ENCODE measurements at regions not wholly inside any gene's neighbourhood (a gene's known extent, or its start where the extent isn't known, plus 50 kb on each side); places are given as distances from the start of the nearest gene placed in this dataset.

- no peaks in the 10 kb centered on the region for H3K9me3 ChIP-seq (ENCODE audit: control insufficient read depth, low read depth, low read length)
- no peak for DNase-seq
- no peak overlapping the region for H3K4me3 ChIP-seq (ENCODE audit: low read length)
- H3K27ac ChIP-seq (ENCODE audit: low read length), result no peak overlapping the region
- H3K36me3 ChIP-seq (ENCODE audit: control insufficient read depth, insufficient read depth, low read length), result no peaks in the 10 kb centered on the region
- H3K4me1 ChIP-seq (ENCODE audit: control insufficient read depth, insufficient read depth, low read length), result no peaks in the 10 kb centered on the region
- 100% methylated on average over 1 of the region's 1 CpG for WGBS (ENCODE audit: insufficient coverage, low lambda C conversion rate)
- no peaks in the 10 kb centered on the region for H3K27me3 ChIP-seq (ENCODE audit: control insufficient read depth, insufficient read depth, low read length)
These were observed 1025.1 kb downstream of the GRM8 start for GRCh38 chr7:126227643-126228042.

- Histone ChIP-seq H3K4me3 (ENCODE audit: low read length) (no peak overlapping the region), H3K27ac (ENCODE audit: low read length) (no peak overlapping the region), H3K9me3 (ENCODE audit: control insufficient read depth, low read depth, low read length) (no peaks in the 10 kb centered on the region), H3K4me1 (ENCODE audit: control insufficient read depth, insufficient read depth, low read length) (no peaks in the 10 kb centered on the region), H3K36me3 (ENCODE audit: control insufficient read depth, insufficient read depth, low read length) (no peaks in the 10 kb centered on the region), H3K27me3 (ENCODE audit: control insufficient read depth, insufficient read depth, low read length) (no peaks in the 10 kb centered on the region)
- no peak for DNase-seq
These were observed 1025.7 kb downstream of the GRM8 start for GRCh38 chr7:126227055-126227454.

- Histone ChIP-seq H3K4me1 (ENCODE audit: control insufficient read depth, insufficient read depth, low read length) (no peaks in the 10 kb centered on the region), H3K27ac (ENCODE audit: low read length) (no peak overlapping the region), H3K4me3 (ENCODE audit: low read length) (no peak overlapping the region), H3K36me3 (ENCODE audit: control insufficient read depth, insufficient read depth, low read length) (no peaks in the 10 kb centered on the region), H3K27me3 (ENCODE audit: control insufficient read depth, insufficient read depth, low read length) (no peaks in the 10 kb centered on the region), H3K9me3 (ENCODE audit: control insufficient read depth, low read depth, low read length) (no peaks in the 10 kb centered on the region)
- WGBS (ENCODE audit: insufficient coverage, low lambda C conversion rate), result no CpG with 5 or more reads among the region's 3 CpGs
- DNase-seq, result no peak
These were observed 1029.0 kb downstream of the GRM8 start for GRCh38 chr7:126223729-126224128.

GRCh38 chr7:126222782-126223181, 1030.0 kb downstream of the GRM8 start:
- H3K4me3 ChIP-seq (ENCODE audit: low read length), result no peak overlapping the region
- no peaks in the 10 kb centered on the region for H3K9me3 ChIP-seq (ENCODE audit: control insufficient read depth, low read depth, low read length)
- no peaks in the 10 kb centered on the region for H3K4me1 ChIP-seq (ENCODE audit: control insufficient read depth, insufficient read depth, low read length)
- DNase-seq, result no peak
- no CpG with 5 or more reads among the region's 3 CpGs for WGBS (ENCODE audit: insufficient coverage, low lambda C conversion rate)
- no peak overlapping the region for H3K27ac ChIP-seq (ENCODE audit: low read length)
- no peaks in the 10 kb centered on the region for H3K27me3 ChIP-seq (ENCODE audit: control insufficient read depth, insufficient read depth, low read length)
- H3K36me3 ChIP-seq (ENCODE audit: control insufficient read depth, insufficient read depth, low read length), result no peaks in the 10 kb centered on the region

- peaks cover 3% of the 10 kb centered on the region for H3K9me3 ChIP-seq (ENCODE audit: control insufficient read depth, low read depth, low read length)
- H3K27ac ChIP-seq (ENCODE audit: low read length), result no peak overlapping the region
- no peaks in the 10 kb centered on the region for H3K36me3 ChIP-seq (ENCODE audit: control insufficient read depth, insufficient read depth, low read length)
- H3K4me3 ChIP-seq (ENCODE audit: low read length), result no peak overlapping the region
- WGBS (ENCODE audit: insufficient coverage, low lambda C conversion rate), result 100% methylated on average over 1 of the region's 2 CpGs
- no peaks in the 10 kb centered on the region for H3K4me1 ChIP-seq (ENCODE audit: control insufficient read depth, insufficient read depth, low read length)
- DNase-seq, result no peak
- H3K27me3 ChIP-seq (ENCODE audit: control insufficient read depth, insufficient read depth, low read length), result no peaks in the 10 kb centered on the region
These were observed 1037.0 kb downstream of the GRM8 start for GRCh38 chr7:126215785-126216184.

GRCh38 chr7:126213876-126214275, 1038.9 kb downstream of the GRM8 start:
- 100% methylated on average over 1 of the region's 1 CpG for WGBS (ENCODE audit: insufficient coverage, low lambda C conversion rate)
- Histone ChIP-seq H3K9me3 (ENCODE audit: control insufficient read depth, low read depth, low read length) (peaks cover 3% of the 10 kb centered on the region), H3K36me3 (ENCODE audit: control insufficient read depth, insufficient read depth, low read length) (no peaks in the 10 kb centered on the region), H3K4me1 (ENCODE audit: control insufficient read depth, insufficient read depth, low read length) (no peaks in the 10 kb centered on the region), H3K4me3 (ENCODE audit: low read length) (no peak overlapping the region), H3K27me3 (ENCODE audit: control insufficient read depth, insufficient read depth, low read length) (no peaks in the 10 kb centered on the region), H3K27ac (ENCODE audit: low read length) (no peak overlapping the region)
- DNase-seq, result no peak

- DNase-seq, result no peak
- H3K9me3 ChIP-seq (ENCODE audit: control insufficient read depth, low read depth, low read length), result no peaks in the 10 kb centered on the region
- no peak overlapping the region for H3K4me3 ChIP-seq (ENCODE audit: low read length)
- H3K36me3 ChIP-seq (ENCODE audit: control insufficient read depth, insufficient read depth, low read length), result no peaks in the 10 kb centered on the region
- H3K27me3 ChIP-seq (ENCODE audit: control insufficient read depth, insufficient read depth, low read length), result no peaks in the 10 kb centered on the region
- H3K4me1 ChIP-seq (ENCODE audit: control insufficient read depth, insufficient read depth, low read length), result no peaks in the 10 kb centered on the region
- H3K27ac ChIP-seq (ENCODE audit: low read length), result no peak overlapping the region
These were observed 1040.9 kb downstream of the GRM8 start for GRCh38 chr7:126211875-126212274.

GRCh38 chr7:126210707-126211106, 1042.0 kb downstream of the GRM8 start:
- Histone ChIP-seq H3K27me3 (ENCODE audit: control insufficient read depth, insufficient read depth, low read length) (no peaks in the 10 kb centered on the region), H3K4me3 (ENCODE audit: low read length) (no peak overlapping the region), H3K36me3 (ENCODE audit: control insufficient read depth, insufficient read depth, low read length) (no peaks in the 10 kb centered on the region), H3K4me1 (ENCODE audit: control insufficient read depth, insufficient read depth, low read length) (no peaks in the 10 kb centered on the region), H3K9me3 (ENCODE audit: control insufficient read depth, low read depth, low read length) (no peaks in the 10 kb centered on the region), H3K27ac (ENCODE audit: low read length) (no peak overlapping the region)
- no peak for DNase-seq

- Histone ChIP-seq H3K27me3 (ENCODE audit: control insufficient read depth, insufficient read depth, low read length) (no peaks in the 10 kb centered on the region), H3K27ac (ENCODE audit: low read length) (no peak overlapping the region), H3K36me3 (ENCODE audit: control insufficient read depth, insufficient read depth, low read length) (no peaks in the 10 kb centered on the region), H3K9me3 (ENCODE audit: control insufficient read depth, low read depth, low read length) (no peaks in the 10 kb centered on the region), H3K4me1 (ENCODE audit: control insufficient read depth, insufficient read depth, low read length) (no peaks in the 10 kb centered on the region), H3K4me3 (ENCODE audit: low read length) (no peak overlapping the region)
- WGBS (ENCODE audit: insufficient coverage, low lambda C conversion rate), result 56% methylated on average over 1 of the region's 1 CpG
- no peak for DNase-seq
These were observed 1049.6 kb downstream of the GRM8 start for GRCh38 chr7:126203185-126203584.

- WGBS (ENCODE audit: insufficient coverage, low lambda C conversion rate), result no CpG with 5 or more reads among the region's 1 CpG
- Histone ChIP-seq H3K27me3 (ENCODE audit: control insufficient read depth, insufficient read depth, low read length) (no peaks in the 10 kb centered on the region), H3K4me3 (ENCODE audit: low read length) (no peak overlapping the region), H3K4me1 (ENCODE audit: control insufficient read depth, insufficient read depth, low read length) (no peaks in the 10 kb centered on the region), H3K9me3 (ENCODE audit: control insufficient read depth, low read depth, low read length) (no peaks in the 10 kb centered on the region), H3K36me3 (ENCODE audit: control insufficient read depth, insufficient read depth, low read length) (no peaks in the 10 kb centered on the region), H3K27ac (ENCODE audit: low read length) (no peak overlapping the region)
- no peak for DNase-seq
These were observed 1050.6 kb downstream of the GRM8 start for GRCh38 chr7:126202177-126202576.

GRCh38 chr7:126185959-126186580, 1066.7 kb downstream of the GRM8 start:
- Histone ChIP-seq H3K36me3 (ENCODE audit: control insufficient read depth, insufficient read depth, low read length) (no peaks in the 10 kb centered on the region), H3K9me3 (ENCODE audit: control insufficient read depth, low read depth, low read length) (peaks cover 4% of the 10 kb centered on the region), H3K4me3 (ENCODE audit: low read length) (no peak overlapping the region), H3K4me1 (ENCODE audit: control insufficient read depth, insufficient read depth, low read length) (no peaks in the 10 kb centered on the region), H3K27ac (ENCODE audit: low read length) (no peak overlapping the region), H3K27me3 (ENCODE audit: control insufficient read depth, insufficient read depth, low read length) (no peaks in the 10 kb centered on the region)
- no CpG with 5 or more reads among the region's 7 CpGs for WGBS (ENCODE audit: insufficient coverage, low lambda C conversion rate)
- DNase-seq, result no peak

All from large intestine (tissue), 3 donors.